ENCODE measurements at regions not wholly inside any gene's neighbourhood (a gene's known extent, or its start where the extent isn't known, plus 50 kb on each side); places are given as distances from the start of the nearest gene placed in this dataset.
A peak's percentile ranks its signal among the peaks of the same experiment; 100 is the strongest.

GRCh38 chr9:82456642-82457041, 468.1 kb downstream of the SPATA31D1 start:
- peak; percentile 54 for DNase-seq

DNA sequence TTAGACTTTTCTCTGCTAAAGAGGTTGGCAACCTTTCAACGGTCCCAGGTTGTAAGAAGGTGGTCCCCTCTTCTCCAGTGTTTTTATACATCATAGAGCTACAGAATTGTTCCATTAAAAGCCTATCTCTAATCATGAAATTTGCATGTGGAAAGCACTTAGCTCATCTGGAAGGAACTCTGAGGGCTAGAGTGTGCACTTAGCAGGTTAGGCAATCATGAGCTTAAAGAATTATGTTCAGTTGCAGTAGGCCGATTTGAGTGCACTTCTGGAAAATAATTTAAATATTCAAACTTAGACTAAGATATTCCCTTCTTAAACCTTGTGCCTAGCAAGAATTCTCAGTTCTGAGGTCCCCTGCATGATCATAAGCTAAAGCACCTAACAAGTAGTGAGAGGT, 468.7 kb downstream of the SPATA31D1 start:
- DNase-seq: no peak

- no peak for DNase-seq
These were observed 469.3 kb downstream of the SPATA31D1 start for GRCh38 chr9:82457891-82458290.

- DNase-seq: no peak
These were observed 469.7 kb downstream of the SPATA31D1 start for GRCh38 chr9:82458296-82458695.

DNA sequence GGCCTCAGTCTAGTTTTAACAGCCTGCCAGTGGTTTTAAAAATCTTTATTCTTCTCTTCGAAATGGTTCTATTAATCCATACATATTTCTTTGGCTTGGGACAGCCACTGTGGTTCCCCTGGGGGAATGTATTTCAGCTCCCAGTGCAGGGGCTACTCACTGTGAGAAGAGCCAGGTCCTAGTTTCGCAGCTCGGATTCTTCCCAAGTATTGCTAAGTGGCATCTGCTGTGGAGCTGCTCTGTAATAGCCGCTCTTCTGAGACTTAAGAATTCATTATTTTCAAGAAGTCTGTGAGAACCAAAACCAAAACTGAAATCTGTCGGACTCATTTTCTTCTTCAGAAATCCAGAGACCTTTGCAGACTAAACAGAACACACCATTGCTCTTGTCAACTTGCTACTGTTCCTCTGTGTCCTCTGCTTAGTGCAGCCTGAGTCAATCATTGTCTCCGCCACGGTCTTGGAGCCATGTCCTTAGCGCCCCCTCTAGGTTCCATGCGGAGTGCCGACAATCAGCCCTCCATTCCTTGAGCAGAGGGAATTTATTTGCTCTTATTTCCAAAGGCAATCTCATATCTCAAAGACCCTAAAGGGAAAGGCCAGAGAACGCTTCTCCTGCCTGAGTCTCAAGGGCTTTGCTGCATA, 478.2 kb downstream of the SPATA31D1 start:
- no peak for DNase-seq

- DNase-seq: no peak
These were observed 478.9 kb downstream of the SPATA31D1 start for GRCh38 chr9:82467436-82467835.

GRCh38 chr9:82474235-82474634, 485.7 kb downstream of the SPATA31D1 start:
- no peak for DNase-seq

DNA sequence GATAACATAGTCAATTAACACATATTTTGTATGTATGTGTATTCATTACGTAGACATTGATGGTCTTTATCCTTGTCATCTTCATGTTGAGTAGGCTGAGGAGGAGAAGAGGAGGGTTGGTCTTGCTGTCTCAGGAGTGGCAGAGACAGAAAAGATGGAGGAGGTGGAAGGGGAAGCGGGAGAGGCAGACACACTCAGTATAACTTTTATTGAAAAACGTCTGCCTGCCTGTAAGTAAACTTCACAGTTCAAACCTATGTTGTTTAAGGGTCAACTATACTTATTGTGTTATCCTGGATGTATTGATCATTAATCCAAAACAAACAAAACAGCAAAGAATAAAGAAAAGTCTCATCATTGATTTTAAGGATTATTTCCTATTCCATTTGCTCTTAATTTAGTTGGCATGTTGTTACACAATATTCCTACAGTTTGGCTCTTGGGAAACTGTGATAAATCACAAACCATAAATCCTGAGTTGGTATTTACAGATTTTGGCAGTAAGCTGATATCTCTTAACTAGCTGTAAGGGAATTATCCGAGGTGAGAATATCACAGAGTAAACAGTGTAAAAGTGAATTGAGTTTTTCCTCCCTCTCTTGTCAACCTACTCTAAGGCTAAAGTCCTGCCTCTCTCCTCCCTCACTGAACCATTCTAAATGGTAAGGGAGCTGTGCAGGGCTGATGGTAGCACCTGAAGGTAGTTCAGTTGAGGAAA, 487.2 kb downstream of the SPATA31D1 start:
- DNase-seq: no peak

DNA sequence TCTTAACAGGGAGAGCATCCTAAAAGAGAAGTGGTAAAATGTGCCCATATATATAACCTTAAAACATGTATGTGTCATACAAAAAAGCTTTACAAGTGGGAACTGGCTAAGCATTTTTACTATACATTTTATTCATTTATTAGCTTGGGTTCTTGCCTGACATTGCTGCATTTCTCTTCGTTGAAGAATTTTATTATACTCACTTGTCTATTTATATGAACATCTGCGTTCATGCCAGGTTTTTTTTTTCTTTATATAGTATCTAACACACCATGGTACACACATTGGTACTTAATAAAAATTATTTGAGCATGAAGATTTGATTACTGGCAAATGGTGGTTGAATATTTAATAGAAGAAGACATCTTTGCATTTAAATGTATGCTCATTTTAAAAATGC, 492.3 kb downstream of the SPATA31D1 start:
- no peak for DNase-seq

- DNase-seq: no peak
These were observed 499.4 kb downstream of the SPATA31D1 start for GRCh38 chr9:82487935-82488312.

DNA sequence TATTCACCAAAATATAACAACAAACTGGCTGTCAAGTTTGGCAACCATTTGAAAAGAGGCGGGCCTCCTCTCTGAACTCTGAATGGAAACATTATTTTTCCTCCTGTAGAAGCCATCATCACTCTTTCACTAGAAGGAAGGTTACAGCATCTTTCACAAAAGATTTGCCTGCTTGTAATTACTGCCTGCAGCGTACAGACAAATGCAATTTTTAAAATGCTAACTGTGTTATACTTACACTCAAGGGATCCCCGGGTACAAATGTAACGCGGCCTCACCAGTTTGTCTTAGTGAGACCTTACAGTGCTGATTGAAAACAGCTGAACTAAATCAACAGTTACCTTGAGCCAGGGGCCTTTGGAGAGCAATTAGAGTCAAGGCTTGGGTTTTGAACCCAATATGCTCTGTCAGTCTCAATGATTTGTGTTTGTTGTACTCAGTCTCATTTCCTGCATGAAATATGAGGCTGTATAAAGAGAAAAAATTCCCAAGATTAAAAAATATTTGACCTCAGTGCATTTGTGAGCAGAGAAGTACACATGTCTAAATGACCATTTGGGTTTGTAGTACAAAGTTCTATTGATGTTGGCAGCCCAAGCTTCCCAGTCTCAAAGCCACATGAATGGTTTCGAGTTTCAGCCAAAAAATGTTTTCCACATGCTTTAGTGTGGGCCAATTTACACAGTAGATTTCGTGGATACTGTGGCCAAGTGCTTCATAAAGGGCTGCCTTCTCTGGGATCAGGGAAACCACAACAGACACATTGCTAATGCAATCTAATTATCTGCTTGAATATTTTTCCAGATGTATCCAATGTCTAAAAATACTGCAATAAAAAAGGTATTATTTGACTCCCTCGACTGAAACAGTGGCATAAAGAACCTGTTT, 500.0 kb downstream of the SPATA31D1 start:
- peak; percentile 80 for DNase-seq

DNA sequence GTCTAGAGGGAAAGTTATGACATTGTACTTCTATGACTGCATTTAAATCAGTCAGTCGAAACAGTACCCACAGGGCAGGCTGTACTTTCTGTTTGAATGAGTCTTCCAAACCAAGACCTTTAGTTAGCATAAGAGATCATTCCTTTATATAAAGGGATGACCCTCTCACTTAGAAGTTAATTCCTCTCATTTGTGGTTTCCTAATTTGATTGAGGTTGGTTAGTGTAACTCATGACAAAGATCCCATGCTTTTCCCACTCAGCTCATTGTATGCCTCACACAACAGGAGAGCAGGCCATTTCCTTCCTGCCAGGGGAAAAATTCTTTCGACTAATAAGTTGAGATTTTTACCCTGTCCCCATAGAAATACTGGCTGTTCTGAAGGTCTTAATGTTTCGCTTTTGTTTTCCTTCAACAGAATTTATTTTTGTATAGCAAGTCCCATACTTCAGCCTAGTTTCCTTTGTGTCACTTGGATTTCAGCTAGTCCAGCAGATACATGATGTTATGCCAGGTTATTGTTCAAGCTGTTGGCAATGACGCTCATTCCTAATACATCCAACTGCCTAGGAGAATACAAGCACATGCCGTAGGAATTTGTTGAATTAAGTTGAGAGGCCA, 500.7 kb downstream of the SPATA31D1 start:
- DNase-seq: no peak

DNA sequence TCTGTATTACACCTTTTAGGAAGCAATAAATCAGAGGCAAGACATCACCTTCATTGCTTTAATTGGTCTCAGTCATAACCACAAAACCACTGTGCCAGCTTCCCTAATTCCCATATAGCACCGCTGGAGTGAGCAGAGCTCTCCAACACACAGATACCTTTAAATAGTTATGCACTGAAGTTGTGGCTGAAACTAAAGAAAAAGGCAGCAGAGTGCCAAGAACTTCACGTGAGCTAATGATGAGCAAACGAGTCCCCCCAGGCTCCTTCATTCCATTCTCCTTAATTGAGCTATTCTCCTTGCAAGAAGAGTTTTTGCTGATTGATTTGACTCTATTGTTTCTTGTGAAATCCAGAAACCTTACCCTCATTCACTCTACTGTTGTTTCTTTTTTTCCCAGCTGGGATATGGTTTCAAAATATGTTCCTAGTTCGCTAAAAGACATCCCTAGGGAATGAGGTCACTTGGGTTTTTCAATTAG, 501.5 kb downstream of the SPATA31D1 start:
- peak; percentile 61 for DNase-seq

DNA sequence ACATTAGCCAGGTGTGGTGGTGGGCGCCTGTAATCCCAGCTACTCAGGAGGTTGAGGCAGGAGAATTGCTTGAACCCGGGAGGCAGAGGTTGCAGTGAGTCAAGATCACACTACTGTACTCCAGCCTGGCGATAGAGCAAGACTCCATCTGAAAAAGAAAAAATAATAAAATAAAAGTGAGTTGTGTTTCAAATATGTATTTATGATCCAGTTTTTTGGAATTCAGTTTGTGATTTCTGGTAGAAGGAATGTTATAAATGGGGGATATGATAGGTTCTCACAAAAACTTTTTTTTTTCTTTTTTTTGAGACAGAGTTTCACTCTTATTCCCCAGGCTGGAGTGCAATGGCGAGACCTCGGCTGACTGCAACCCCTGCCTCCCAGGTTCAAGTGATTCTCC, 502.2 kb downstream of the SPATA31D1 start:
- peak; percentile 43 for DNase-seq

DNA sequence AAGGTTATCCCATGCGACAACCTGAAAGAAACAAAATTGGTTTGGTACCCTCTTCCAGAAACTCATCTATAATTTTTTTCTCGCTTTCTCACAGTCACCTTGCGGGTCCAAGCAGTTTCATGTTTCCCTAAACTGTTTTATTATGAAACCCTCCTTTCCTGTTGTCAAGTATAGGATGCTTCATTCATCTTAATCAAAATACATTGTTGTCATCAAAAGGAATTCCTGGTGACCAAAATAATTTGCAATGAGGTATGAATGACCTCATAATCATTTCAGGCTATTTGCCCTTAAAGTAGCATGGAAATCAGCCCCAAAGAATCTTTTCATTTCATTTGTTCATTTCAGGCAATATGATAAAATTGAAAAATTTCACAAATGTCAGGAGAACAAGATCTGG, 503.0 kb downstream of the SPATA31D1 start:
- peak; percentile 17 for DNase-seq

DNA sequence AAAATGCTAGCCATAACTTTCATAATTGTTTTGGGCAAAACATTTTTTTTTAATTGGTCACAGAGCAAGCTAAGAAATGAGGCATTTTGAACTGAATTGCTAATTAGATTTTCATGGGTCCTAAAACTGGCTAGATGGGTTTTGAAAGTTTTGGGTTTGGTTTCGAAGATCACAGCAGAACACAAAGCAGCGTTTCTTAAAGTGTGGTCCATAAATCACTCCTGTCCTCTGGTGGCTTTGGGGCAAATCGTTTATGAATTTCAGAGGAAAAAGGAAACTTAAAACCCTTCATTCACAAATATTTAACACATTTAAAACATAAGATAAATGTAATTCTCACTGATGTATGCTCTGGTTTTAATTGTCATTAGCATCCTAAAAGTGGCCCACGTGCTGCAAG, 503.7 kb downstream of the SPATA31D1 start:
- no peak for DNase-seq

DNA sequence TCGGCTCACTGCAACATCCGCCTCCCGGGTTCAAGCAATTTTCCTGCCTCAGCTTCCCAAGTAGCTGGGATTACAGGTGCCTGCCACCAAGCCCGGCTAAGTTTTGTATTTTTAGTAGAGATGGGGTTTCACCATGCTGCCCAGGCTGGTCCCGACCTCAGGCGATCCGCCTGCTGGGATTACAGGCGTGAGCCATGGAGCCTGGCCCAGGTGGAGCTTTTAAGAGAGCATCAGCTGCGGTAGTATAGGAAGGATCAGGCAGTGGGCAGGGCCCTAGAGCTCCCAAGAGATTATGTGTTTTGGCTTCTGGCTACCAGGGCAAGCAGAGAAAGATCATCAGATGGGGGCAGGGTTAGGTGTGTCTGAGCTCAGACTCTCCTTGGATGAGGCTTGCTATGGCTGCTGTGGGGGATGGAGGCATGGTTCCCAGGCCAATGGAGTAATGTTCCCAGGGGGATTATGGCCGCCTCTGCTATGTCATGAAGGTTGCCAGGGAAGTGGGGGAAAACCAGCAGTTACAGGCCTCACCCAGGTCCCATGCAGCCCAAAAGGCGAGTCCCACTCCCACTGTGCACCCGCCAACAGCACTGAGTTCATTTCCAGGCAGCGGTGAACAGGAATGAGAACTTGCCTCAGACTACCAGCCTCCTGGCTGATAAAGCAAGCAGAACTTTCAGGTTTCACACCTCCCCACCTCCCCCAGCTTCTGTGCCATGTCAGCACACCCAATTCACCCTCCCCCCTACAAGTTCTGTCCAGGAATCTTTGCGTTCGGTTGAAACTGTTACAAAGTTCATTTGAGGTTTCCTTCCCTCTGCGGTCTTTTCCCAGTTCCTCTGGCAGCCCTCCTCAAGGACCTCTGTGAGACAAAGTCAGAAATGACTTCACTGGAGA, 507.6 kb downstream of the SPATA31D1 start:
- DNase-seq: no peak

- no peak for DNase-seq
These were observed 510.2 kb downstream of the SPATA31D1 start for GRCh38 chr9:82498541-82499317.

GRCh38 chr9:82499337-82499736, 510.8 kb downstream of the SPATA31D1 start:
- no peak for DNase-seq

- DNase-seq: no peak
These were observed 516.0 kb downstream of the SPATA31D1 start for GRCh38 chr9:82504620-82505019.

GRCh38 chr9:82511626-82512025, 523.1 kb downstream of the SPATA31D1 start:
- no peak for DNase-seq
